ENCODE measurements at regions not wholly inside any gene's neighbourhood (a gene's known extent, or its start where the extent isn't known, plus 50 kb on each side); places are given as distances from the start of the nearest gene placed in this dataset.

- H3K4me3 ChIP-seq = no peak overlapping the region
- H3K9me3 ChIP-seq = no peaks in the 10 kb centered on the region
- no peaks in the 10 kb centered on the region for H3K4me1 ChIP-seq
- WGBS, 2 donors = 69 to 75% methylated on average over 6 to 7 of the region's 7 CpGs
- intact Hi-C loops (cut with DNase I) = no loop called here
- no peak for TF ChIP-seq CTCF (IDR thresholded peaks at IDR 0.05)
- TF ChIP-seq POLR2A (IDR thresholded peaks at IDR 0.05) = no peak
- ATAC-seq (no peak), DNase-seq (no peak)
- no peaks in the 10 kb centered on the region for H3K27me3 ChIP-seq
- no peaks in the 10 kb centered on the region for H3K36me3 ChIP-seq (replicated peaks in 1 of 2; ENCODE audit: insufficient read depth in 1 of 2, low read depth in 2 of 2)
- H3K27ac ChIP-seq = no peak overlapping the region
These were observed 59.0 kb upstream of the CD82 start for GRCh38 chr11:44506375-44507016.

GRCh38 chr11:44507491-44507890 is 58.0 kb upstream of the CD82 start:
- intact Hi-C loops (cut with DNase I) = no loop called here
- no peaks in the 10 kb centered on the region for H3K4me1 ChIP-seq

GRCh38 chr11:44507896-44508445 is 57.5 kb upstream of the CD82 start:
- Histone ChIP-seq H3K4me1 (no peaks in the 10 kb centered on the region), H3K4me3 (no peak overlapping the region), H3K27ac (no peak overlapping the region), H3K9me3 (no peaks in the 10 kb centered on the region), H3K27me3 (no peaks in the 10 kb centered on the region), H3K36me3 (replicated peaks in 1 of 2; ENCODE audit: insufficient read depth in 1 of 2, low read depth in 2 of 2) (no peaks in the 10 kb centered on the region)
- DNase-seq (no peak), ATAC-seq (no peak)
- intact Hi-C loops (cut with DNase I) = no loop called here
- no peak for TF ChIP-seq CTCF (IDR thresholded peaks at IDR 0.05)
- TF ChIP-seq POLR2A (IDR thresholded peaks at IDR 0.05) = no peak
- WGBS, 2 donors = 76 to 98% methylated on average over 3 of the region's 3 CpGs

More at GRCh38 chr11:44507491-44507890, 58.0 kb upstream of the CD82 start:
- TF ChIP-seq CTCF (IDR thresholded peaks at IDR 0.05) (no peak), POLR2A (IDR thresholded peaks at IDR 0.05) (no peak)
- Histone ChIP-seq H3K36me3 (replicated peaks in 1 of 2; ENCODE audit: insufficient read depth in 1 of 2, low read depth in 2 of 2) (no peaks in the 10 kb centered on the region), H3K4me3 (no peak overlapping the region), H3K27ac (no peak overlapping the region), H3K27me3 (no peaks in the 10 kb centered on the region), H3K9me3 (no peaks in the 10 kb centered on the region)
- no peak for ATAC-seq
- 89 to 90% methylated on average over 3 of the region's 3 CpGs for WGBS, 2 donors
- no peak for DNase-seq

GRCh38 chr11:44509296-44509695 is 56.2 kb upstream of the CD82 start:
- H3K36me3 ChIP-seq (replicated peaks in 1 of 2; ENCODE audit: insufficient read depth in 1 of 2, low read depth in 2 of 2) = no peaks in the 10 kb centered on the region
- no peak overlapping the region for H3K27ac ChIP-seq
- H3K4me1 ChIP-seq = no peaks in the 10 kb centered on the region
- DNase-seq (no peak), ATAC-seq (no peak)
- no peaks in the 10 kb centered on the region for H3K27me3 ChIP-seq
- TF ChIP-seq CTCF (IDR thresholded peaks at IDR 0.05) = no peak
- no peak for TF ChIP-seq POLR2A (IDR thresholded peaks at IDR 0.05)
- intact Hi-C loops (cut with DNase I) = no loop called here
- 64 to 67% methylated on average over 5 of the region's 5 CpGs for WGBS, 2 donors
- no peak overlapping the region for H3K4me3 ChIP-seq
- H3K9me3 ChIP-seq = no peaks in the 10 kb centered on the region

GRCh38 chr11:44510372-44510771 is 55.1 kb upstream of the CD82 start:
- no peaks in the 10 kb centered on the region for H3K36me3 ChIP-seq (replicated peaks in 1 of 2; ENCODE audit: insufficient read depth in 1 of 2, low read depth in 2 of 2)
- ATAC-seq (no peak), DNase-seq (no peak)
- intact Hi-C loops (cut with DNase I) = no loop called here
- no peak overlapping the region for H3K4me3 ChIP-seq
- H3K9me3 ChIP-seq = no peaks in the 10 kb centered on the region
- WGBS, 2 donors = 64 to 78% methylated on average over 9 to 11 of the region's 11 CpGs
- no peak overlapping the region for H3K27ac ChIP-seq
- H3K27me3 ChIP-seq = no peaks in the 10 kb centered on the region
- no peaks in the 10 kb centered on the region for H3K4me1 ChIP-seq
- TF ChIP-seq POLR2A (IDR thresholded peaks at IDR 0.05) = no peak
- TF ChIP-seq CTCF (IDR thresholded peaks at IDR 0.05) = no peak
